NCI-H526 (cell line): ENCODE measurements at regions not wholly inside any gene's neighbourhood (a gene's known extent, or its start where the extent isn't known, plus 50 kb on each side); places are given as distances from the start of the nearest gene placed in this dataset.
"Not testable (repeated sequence)": the region's sequence is repeated elsewhere in the genome, so short reads cannot be mapped to it uniquely, and the experiment has no call there.

Experiments used
- DNase-seq, 2 experiments: peaks; one replicate each; lab custom pipeline; 2025; lab: John Stamatoyannopoulos, UW

DNA sequence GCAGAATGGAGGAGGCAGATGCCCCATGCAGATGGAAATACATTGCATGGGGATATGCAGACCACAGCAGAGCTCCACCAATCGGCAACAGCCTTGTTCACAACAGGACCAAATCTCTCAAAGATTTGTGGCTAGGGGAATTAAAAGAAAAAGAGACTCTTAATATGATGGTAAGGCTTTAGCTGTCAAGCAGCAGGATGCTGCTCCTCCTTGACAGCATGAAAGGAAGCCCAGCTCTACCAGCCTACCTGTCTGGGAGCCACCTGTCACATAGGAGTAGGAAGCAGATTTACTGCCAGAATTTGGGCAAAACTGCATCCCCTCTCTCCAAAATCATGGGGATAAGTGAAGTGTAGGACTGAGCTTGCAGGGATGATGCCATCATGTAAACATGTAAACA lies 769.6 kb upstream of the ARPP21 start:
- no peak for DNase-seq

DNA sequence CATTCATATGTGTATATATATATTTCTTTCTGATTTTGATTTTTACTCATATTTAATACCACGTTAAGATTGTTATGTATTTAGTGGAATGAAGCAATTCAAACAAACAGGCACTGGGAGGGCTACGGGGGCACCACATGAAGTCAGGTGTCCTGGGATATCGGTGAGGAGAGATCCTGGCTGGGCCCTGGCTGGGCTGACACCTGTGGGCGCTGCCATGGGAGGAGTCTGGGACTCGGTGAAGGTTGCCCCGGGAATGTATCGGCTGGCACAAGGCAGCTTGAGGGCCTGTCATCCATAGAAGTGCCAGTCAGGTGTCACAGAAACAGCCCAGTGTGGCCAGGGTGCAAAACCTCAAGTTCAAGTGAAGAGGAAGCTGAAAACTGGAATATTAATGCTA lies 766.9 kb upstream of the ARPP21 start:
- DNase-seq = no peak

DNA sequence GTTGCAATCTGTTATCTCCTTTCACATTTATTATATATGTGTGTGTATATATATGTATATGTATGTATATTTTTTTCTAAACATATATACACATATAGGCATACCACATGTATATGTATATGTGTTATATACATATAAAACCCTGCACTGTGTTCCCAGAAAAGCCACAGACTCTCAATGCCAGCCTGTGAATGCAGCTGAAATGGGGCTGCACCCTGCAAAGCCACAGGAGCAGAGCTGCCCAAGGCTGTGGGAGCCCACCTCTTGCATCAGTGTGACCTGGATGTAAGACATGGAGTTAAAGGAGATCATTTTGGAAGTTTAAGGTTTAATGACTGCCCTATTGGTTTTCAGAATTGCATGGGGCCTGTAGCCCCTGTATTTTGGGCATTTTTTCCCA lies 762.3 kb upstream of the ARPP21 start:
- DNase-seq = no peak

DNA sequence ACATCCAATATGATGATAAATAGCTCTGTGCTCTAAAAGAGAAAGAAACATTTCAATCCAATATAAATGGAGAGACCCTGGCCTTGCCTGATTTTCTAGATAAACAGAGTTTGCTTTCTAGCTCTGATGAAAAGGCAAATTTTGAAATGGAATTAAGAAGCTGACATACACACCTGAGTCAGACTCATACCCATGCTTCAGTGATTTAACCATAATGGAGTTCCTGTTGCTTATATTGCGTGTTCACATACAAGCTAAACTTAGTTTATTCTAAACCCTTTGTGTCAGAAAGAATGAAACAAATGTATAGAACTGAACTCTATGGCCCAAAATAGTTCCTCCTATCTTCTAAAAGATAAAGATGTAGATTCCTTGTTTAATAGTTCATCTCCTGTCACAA lies 760.8 kb upstream of the ARPP21 start:
- DNase-seq = no peak

DNA sequence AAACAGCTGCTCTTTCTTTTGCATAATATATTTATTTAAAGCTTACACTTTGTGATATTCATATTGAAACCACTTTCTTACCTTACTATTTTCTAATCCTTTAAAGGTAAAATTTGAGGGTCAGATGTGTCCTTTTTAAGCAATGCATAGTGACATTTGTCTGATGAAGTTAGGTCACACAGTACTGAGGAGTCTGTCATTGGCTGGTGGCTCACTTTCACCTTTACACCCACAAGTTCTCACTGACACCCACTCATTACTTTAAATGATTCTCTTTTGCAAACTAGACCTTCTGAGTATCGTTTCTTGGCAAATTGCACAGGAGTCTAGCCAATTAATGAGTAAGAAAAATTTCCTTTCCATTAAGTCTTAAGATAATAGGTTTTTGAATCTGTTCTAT lies 758.3 kb upstream of the ARPP21 start:
- DNase-seq = no peak

DNA sequence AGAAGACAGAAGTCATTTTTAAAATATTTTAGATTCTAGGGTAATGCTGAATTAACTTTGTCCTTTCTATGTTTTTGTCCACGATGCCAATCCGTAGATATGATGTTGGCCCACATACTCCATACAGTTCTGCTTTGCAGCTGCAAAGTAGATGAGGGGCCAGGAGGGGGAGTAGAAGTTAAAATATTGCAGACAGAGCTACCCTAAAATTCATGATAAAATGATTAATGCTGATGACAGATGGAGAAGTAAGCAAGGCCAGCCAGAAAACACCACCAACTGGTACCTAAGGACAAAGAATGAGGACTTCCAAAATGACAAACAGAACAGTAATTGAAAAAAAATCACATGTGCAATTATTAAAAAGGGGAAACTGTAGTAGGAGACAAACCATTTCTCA lies 756.6 kb upstream of the ARPP21 start:
- peak in 1 of 2 experiments; percentile 40 for DNase-seq

DNA sequence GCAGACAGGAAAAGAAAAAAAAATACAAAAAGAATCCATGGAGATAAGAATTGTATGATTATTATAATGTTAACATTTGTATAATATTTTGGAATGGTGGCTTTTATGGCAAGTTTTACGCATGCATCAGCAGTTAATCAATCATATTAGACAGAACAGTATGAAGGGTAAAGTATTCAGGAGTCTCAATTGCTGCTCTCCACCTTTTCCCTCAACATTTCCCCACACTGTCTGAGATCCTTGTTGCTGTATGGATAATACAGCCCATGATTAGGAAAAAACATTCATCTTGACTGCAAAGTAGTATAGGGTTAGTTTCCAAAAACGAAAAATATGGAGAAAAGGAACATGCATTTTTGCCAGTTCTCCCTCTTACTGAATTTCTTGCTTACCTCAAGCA lies 755.3 kb upstream of the ARPP21 start:
- no peak for DNase-seq

DNA sequence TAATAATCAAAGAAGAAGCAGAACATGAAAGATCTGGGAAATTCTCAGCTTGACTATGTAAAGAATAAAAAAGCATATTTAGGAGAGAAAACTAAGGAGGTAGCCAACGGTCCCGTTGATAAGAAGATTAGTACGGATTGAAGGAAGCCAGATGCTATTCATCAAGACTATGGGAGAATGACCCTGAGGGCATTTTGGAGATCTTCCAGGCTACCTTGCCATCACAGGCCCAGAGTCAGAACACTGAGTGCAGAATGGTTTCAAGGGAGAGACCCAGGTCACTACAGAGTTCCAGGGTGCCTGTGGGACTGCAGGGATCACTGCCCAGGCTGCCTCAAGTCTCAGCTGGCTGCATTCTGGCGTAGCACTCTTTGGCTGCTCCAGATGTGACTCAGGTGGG lies 752.9 kb upstream of the ARPP21 start:
- DNase-seq = no peak

DNA sequence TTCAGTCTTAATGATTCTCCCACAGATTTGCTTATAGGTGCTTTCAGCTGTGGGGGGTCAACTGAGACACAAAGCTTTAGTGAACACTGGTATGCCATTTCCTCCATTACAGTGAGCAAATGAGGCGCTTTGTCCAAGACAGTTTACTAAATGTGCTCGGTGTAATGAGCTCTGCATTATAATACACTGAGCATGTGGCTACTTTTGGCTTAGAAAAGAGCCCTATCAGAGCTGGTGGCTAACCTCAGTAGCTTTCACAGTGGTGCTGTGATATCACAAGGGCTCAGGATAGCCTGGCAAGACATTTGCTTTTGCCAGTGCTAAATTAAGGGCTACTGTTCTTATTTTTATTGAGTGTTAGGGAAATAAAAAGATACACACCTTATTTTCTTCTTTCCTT lies 749.7 kb upstream of the ARPP21 start:
- peak; percentile 91 to 93 for DNase-seq

DNA sequence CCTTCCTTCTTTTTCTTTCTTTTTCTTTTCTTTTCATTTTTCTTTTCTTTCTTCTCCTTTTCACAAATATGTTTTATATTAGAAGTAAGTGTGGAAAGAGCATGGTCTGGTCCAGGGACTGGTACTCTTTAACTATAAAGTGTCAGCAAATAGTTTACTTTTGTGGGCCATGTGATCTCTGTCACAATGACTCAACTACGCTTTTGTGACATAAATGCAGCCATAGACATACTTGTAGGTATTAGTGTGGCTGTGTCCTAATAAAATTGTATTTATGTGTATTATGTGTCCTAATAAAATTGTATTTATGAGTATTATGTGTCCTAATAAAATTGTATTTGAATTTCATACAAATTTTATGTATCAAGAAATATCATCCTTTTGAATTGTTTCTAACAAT lies 749.1 kb upstream of the ARPP21 start:
- DNase-seq = no peak

DNA sequence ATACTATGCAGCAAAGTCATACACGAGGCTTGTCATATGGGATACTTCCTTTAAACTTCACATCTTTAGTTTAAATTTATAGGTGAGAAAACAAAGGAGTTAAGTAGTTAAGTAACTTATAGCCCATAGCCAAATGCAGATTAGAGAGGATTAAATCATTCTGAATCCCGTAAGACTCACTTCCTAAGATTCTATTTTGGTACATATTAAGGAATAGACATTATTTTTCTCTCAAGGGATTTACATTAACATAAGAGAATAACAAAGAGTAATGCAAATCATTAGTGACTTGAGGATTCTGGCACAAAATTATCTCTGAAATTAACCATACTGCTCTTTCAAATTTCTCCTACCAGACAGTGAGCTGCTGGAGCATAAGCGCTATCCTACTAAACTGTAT lies 747.4 kb upstream of the ARPP21 start:
- no peak for DNase-seq

DNA sequence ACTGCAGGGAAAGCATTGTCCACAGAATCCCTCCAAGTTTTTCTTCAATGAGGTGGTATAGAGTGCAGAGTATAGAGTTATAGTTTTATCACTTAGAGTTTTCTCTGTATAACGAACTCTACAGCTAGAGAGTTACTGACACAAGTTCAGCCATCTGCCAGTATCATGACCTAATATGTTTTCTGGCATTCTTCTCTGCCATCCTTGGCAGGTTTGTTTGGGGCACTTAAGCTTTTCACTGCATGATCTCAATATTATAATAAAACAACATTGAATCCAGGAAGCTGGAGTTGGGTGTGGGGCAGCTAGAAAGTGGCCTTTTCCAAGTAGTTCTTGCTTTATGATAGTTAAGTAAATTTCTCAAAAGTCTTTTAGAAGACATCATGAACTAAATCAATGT lies 743.5 kb upstream of the ARPP21 start:
- DNase-seq = no peak

DNA sequence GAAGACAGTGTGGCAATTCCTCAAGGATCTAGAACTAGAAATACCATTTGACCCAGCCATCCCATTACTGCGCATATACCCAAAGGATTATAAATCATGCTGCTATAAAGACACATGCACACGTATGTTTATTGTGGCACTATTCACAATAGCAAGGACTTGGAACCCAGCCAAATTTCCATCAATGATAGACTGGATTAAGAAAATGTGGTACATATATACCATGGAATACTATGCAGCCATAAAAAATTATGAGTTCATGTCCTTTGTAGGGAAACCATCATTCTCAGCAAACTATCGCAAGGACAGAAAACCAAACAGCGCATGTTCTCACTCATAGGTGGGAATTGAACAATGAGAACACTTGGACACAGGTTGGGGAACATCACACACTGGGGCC lies 729.6 kb upstream of the ARPP21 start:
- not testable (repeated sequence) for DNase-seq

DNA sequence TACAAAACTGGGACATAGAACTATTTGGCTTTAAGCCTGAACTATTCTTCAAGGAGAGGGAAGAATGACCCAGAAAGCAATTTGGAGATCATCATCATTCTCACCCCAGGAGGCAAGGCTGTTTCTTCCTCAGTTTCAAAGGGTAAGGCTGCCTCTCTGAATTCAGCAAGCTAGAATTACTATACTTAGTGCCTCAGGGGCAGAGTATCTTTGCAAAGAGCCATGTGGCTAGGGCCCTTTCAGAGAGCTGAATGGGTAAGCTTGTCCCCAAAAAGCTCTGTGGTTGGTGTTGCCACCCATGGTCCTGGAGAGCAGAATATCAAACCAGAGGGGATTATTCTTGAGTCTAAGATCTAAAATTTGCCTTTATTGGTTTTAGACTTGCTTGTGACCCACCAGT lies 720.3 kb upstream of the ARPP21 start:
- no peak for DNase-seq

DNA sequence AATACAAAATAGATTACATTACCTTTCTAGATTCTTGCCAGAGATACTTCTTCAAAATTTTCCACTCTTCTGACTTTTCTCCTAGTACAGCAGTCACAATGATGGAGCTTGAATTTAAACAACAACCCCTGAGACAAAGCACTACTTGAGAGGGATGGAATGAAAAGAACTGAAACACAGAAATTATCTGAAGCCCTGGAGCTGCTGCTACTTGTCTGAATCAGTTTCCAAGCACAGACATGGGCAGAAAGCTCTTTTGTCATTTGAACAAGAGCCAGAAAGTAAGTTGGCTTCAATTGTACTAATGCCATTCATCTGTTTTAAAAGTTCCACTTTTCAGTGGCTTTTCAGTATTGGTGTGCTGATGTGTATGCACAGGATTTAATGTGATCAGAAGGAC lies 718.5 kb upstream of the ARPP21 start:
- no peak for DNase-seq

DNA sequence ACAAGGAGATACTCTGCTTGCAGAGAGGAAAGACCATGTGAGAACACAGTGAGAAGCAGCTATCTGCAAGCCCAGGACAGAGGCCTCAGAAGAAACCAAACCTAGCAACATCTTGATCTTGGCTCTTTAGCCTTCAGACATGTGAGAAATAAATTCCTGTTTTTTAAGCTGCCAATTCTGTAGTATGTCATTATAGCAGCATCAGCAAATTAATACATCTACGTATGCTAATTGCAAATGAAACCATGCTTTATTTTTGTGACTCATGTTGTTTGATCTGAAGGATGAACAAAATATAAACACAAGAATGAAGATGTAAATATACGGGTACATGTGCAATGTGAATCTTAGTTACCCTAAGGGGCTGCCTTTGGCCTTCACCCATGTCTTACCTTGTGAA lies 714.4 kb upstream of the ARPP21 start:
- DNase-seq = no peak

DNA sequence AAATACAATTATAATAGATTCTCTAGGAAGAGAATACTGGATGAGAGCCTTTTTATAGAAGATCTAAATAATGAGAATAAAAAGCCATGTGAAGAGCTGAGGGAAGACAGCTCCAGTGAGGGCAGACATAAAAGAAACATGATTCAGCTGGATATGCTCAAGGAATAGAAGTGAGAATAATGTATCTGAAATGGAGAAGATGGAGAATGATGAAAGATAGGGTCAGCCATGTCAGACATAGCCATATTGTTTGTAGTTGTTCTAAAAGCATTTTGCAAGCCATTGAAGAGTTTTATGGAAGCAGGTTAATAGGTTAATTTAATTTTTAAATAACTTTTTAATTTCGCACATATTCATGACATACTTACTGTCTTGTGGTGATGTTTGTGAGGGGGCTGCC lies 713.5 kb upstream of the ARPP21 start:
- no peak for DNase-seq

DNA sequence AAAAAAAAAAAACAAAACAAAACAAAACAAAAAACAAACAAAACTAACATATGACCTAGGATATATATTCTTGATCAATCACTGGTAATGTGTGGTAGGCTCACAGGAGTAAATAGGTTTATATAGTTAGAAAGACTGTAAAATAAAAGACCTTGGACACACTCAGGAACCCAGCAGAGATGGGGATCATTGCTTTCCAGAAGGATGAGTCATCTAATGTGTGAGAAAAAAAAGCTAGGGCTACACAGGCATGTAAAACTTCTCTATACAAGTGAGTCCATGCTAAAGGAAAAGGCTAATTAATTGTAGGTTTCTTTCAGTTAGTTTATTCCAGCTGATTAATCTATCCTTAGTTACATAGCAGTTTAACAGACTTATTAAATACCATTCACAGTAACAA lies 710.3 kb upstream of the ARPP21 start:
- DNase-seq = no peak

DNA sequence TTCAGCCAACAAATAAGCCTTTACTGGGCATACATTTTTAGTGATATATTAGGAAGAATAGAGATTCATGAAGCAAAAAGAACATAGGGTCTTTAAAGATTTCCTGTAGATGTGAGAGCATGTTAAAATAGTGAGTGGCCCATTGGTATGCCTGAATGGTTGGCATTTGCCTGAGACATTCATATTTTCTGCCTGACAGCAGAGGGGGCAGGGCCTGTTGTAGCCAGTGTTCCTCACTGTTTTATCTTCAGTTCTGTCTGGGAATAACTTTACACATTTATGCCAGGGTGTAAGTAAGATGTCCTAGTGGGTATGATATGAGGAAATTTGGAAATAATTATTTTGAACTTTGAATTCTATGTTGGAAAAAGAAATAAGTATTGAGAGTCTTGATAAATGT lies 704.7 kb upstream of the ARPP21 start:
- DNase-seq = no peak

DNA sequence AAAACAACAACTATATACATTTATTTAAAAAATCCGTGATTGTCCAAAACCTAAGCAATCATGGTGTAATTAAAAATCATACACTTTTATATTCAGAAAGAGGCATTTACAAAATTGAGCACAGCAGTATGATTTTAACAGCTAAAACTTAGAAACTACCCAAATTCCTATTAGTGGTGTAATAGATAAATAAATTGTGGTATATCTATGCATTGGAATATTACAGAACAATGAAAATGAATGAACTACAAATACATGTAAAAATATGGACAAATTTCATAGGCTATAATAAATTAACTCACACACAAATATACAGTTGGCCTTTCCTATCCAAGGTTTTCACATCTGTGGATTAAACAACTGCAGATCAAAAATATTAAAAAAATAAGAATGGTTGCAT lies 700.5 kb upstream of the ARPP21 start:
- DNase-seq = no peak

DNA sequence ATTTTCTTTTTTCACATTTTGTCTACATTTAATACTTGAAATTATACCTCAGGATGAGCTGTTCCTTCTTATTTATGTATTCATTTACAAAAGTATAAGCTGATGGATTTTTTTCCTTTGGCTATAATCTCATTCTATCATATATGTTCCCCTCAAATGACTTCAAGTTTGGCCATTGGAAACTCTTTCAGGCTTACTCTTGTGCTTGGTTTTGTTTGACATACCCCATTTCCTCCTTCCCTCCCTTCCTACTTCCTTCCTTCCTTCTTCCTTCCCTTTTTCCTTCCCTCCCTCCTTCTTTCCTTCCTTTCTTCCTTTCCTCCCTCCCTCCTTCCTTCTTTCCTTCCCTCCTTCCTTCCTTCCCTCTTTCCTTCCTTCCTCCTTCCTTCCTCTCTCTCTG lies 697.1 kb upstream of the ARPP21 start:
- DNase-seq = no peak

DNA sequence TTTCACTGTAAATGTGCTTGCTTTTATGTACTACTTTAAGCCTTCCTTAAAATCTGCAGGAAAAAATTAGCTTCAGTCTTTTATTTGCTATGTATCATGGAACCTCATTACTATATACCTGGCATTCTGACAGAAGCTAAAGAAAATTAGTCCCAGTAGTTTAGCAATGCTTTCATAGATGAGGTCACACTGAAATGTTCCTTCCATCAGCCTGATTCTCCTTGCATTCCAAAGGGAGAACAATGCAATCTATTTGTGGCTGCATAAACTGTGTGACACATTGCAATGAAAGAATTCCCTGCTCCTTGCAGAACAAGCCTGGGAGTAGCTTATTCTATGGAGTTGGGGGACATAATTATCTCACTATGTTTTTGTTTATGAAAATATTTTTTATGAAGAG lies 691.5 kb upstream of the ARPP21 start:
- DNase-seq = no peak

DNA sequence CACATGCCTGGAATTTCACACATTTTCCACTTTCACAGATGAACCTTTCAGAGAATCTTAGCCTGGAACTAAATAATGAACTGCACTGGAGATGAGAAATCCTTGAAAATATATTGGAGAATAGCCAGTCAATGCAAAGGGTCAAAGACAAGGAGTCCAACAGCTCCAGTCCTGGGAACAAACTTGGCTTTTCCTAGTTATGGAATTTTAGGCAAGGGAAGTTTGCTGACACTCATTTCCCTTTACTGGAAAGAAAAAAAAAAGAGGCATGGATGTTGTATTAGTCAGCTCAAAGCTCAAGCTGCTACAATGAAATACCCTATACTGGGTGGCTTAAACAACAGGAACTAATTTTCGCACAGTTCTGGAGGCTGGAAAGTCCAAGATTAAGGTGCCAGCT lies 690.8 kb upstream of the ARPP21 start:
- no peak for DNase-seq

DNA sequence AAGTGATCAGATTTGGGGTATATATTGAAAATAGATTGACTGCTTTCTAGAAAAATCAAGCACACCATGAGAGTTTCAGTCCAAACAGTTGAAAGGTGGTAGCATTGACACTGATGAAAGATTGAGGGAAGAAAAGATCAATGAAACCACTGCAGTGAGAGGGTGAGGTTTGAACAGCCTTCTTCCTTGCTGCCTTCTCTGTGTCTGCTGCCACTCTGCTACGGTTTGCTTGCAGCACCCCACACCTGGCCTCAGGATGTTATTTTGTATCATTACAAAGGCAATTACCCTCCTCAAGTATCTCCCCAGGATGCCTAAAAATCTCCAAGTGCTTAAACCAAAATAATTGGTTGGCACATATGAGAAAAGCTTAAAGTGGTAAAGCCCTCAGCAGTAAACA lies 683.6 kb upstream of the ARPP21 start:
- no peak for DNase-seq

DNA sequence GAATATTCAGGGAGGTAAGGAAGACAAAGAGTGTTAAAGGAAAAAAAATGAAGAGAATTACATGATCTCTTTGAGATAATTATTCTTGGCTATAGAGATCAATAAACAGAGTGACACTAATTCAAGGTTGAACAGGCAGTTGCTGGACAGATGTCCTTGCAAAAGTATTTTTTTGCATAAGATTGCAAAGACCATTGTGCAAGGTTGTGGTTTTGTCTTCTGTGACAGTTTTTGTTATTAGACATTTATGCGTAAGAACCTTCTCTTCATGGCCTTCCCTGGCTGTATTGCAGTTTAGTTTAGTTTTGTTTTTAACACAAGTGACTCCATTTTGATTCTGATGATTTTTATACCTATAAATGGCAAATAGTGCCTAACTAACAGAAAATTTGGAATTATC lies 682.8 kb upstream of the ARPP21 start:
- DNase-seq = no peak
